Prostate gland (tissue), 2 donors: ENCODE measurements at regions not wholly inside any gene's neighbourhood (a gene's known extent, or its start where the extent isn't known, plus 50 kb on each side); places are given as distances from the start of the nearest gene placed in this dataset.

ENCODE experiments used
- DNase-seq: peaks from one replicate; pipeline ENCODE4 v3.0.0-alpha.2; 2019; ENCODE audit warnings: low spot score
- H3K27ac ChIP-seq, 2 donors: fragments of 200-600 bp; sonication (generic); 2 replicates each; pipeline ENCODE4 v1.5.1; 2017 to 2019
- H3K27me3 ChIP-seq: fragments of 200-600 bp; sonication (generic); replicated peaks from 2 replicates; pipeline ENCODE4 v1.5.1; 2019; ENCODE audit not compliant: insufficient read depth
- H3K36me3 ChIP-seq, 2 donors: fragments of 200-600 bp; sonication (generic); 1 replicate in 1 of 2; 2 replicates in 1 of 2; pipeline versions ENCODE4 v1.5.1 to v1.8.1; 2017 to 2019
- H3K4me1 ChIP-seq: fragments of 200-600 bp; sonication (generic); replicated peaks from 2 replicates; pipeline ENCODE4 v1.5.1; 2019
- H3K4me3 ChIP-seq, 2 donors: fragments of 200-600 bp; sonication (generic); 2 replicates each; pipeline ENCODE4 v1.5.1; 2017 to 2019
- H3K9me3 ChIP-seq: fragments of 200-600 bp; sonication (generic); 2 replicates; pipeline ENCODE4 v1.5.1; 2017
- CTCF ChIP-seq, 4 experiments: fragments of 200-600 bp in 2 of 4; fragments of 450-650 bp in 2 of 4; sonication (generic) in 2 of 4; IDR thresholded peaks; 1 replicate in 3 of 4; 2 replicates in 1 of 4; pipeline ENCODE4 v1.5.1; 2016 to 2019; ENCODE audit warnings: antibody characterized with exemption in 4 of 4, mild to moderate bottlenecking in 2 of 4, moderate library complexity in 2 of 4
- POLR2A ChIP-seq: fragments of 450-650 bp; IDR thresholded peaks from one replicate; pipeline ENCODE4 v1.6.1; 2016; ENCODE audit warnings: antibody characterized with exemption, mild to moderate bottlenecking
- POLR2AphosphoS5 ChIP-seq: sonication (generic); formaldehyde crosslinking; IDR thresholded peaks from one replicate; pipeline ENCODE4 v1.6.1; 2017; ENCODE audit warnings: antibody characterized with exemption
- WGBS: methylation state at CpG from one replicate; pipeline ENCODE4 v1.1.5; 2018; 5-methylcytosine and 5-hydroxymethylcytosine counted together
- intact Hi-C: fragments of 100-400 bp; cut with DNase I; formaldehyde crosslinking; loops from one replicate; pipeline ENCODE4 v1.14.2; 2022

DNA sequence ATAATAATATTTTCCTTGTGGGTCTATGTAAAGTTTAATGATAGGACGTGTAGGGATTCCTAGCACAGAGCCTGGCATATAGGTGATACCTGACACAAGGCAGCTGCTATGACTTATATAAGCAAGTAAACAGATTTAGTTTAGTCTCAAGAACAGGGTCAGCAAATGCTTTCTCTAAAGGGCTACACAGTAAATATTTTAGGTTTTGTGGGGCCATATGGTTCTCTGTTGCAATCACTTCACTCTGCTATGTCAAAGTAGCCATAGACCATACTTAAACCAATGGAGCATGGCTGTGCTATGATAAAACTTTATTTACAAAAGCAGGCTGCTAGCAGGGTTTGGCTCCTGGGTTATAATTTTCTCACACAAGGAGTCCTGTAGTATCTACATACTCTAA is 204.8 kb upstream of the KLF4 start:
- no peaks in the 10 kb centered on the region for H3K4me1 ChIP-seq
- H3K9me3 ChIP-seq: no peaks in the 10 kb centered on the region
- intact Hi-C loops: no loop called here
- no peaks in the 10 kb centered on the region for H3K27me3 ChIP-seq
- no peak for DNase-seq
- no peak overlapping the region for H3K27ac ChIP-seq
- H3K36me3 ChIP-seq: no peaks in the 10 kb centered on the region
- WGBS: 91% methylated on average over 1 of the region's 1 CpG
- no peak overlapping the region for H3K4me3 ChIP-seq
- TF ChIP-seq CTCF (IDR thresholded peaks at IDR 0.05): no peak
- no peak for TF ChIP-seq POLR2AphosphoS5
- TF ChIP-seq POLR2A: no peak

DNA sequence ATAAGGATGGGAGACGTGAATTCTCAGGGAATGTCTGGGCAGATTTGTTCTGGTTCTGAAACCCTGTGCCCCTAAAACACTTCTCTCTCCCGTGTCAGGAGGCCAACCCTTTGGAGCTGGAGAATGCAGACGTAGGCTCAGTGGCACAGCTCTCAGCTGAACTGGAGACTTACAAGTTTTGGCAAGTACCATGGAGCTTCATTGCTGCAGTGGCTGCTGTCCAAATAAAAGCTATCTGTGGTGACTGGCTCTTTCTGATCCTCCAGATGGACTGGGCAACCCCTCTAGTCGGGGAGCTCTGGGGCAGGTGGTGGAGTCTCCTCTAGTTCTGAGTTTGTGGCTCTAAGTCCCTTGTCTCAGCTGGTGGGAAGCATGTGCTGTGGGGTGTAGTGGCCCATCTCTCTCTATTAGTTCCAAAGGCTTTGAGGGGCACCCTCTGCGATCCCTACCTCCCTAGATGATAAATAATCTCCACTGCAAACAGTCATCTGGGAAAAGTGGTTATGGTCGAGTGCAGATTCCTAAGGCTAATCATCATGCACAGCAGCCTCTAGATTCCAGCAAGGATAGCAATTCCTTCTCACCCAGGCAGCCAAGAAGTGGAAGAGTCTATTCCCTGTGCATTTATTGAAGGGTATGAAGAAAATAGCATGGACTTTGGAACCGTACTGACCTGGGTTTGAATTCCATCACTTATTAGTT is 204.2 kb upstream of the KLF4 start:
- no peak for DNase-seq
- WGBS: 59% methylated on average over 7 of the region's 7 CpGs
- Histone ChIP-seq H3K4me3 (no peak overlapping the region), H3K27ac (no peak overlapping the region), H3K9me3 (no peaks in the 10 kb centered on the region), H3K27me3 (no peaks in the 10 kb centered on the region), H3K36me3 (no peaks in the 10 kb centered on the region), H3K4me1 (no peaks in the 10 kb centered on the region)
- intact Hi-C loops: no loop called here
- TF ChIP-seq CTCF (IDR thresholded peaks at IDR 0.05) (no peak), POLR2AphosphoS5 (no peak), POLR2A (no peak)

DNA sequence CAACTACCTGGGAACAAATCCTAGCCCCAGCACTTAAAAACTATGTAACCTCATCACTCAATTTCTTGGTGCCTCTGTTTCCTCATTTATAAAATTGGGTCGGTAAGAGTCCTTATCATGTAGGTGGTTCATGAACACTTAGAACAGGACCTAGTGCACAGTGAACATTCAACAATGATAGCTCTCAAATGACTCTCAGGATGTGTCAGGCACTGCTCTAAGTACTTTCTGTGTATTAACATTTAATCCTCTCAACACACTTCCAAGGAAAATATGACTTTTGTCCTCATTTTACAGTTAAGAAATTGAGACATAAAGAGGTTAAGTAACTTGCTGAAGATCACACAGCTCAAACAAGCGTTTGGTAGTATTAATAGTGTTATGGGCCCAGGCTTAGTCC is 202.1 kb upstream of the KLF4 start:
- Histone ChIP-seq H3K27ac (no peak overlapping the region), H3K4me1 (no peaks in the 10 kb centered on the region), H3K9me3 (no peaks in the 10 kb centered on the region), H3K4me3 (no peak overlapping the region), H3K27me3 (no peaks in the 10 kb centered on the region), H3K36me3 (no peaks in the 10 kb centered on the region)
- intact Hi-C loops: no loop called here
- no peak for DNase-seq
- 68% methylated on average over 2 of the region's 2 CpGs for WGBS
- TF ChIP-seq POLR2A: no peak
- no peak for TF ChIP-seq CTCF (IDR thresholded peaks at IDR 0.05)
- TF ChIP-seq POLR2AphosphoS5: no peak

- intact Hi-C loops: no loop called here
- H3K36me3 ChIP-seq: no peaks in the 10 kb centered on the region
- WGBS: 65% methylated on average over 5 of the region's 5 CpGs
- H3K27me3 ChIP-seq: no peaks in the 10 kb centered on the region
- no peak for DNase-seq
- H3K4me1 ChIP-seq: no peaks in the 10 kb centered on the region
- no peak overlapping the region for H3K27ac ChIP-seq
- no peak for TF ChIP-seq CTCF (IDR thresholded peaks at IDR 0.05)
- TF ChIP-seq POLR2AphosphoS5: no peak
- no peak for TF ChIP-seq POLR2A
- H3K4me3 ChIP-seq: no peak overlapping the region
- H3K9me3 ChIP-seq: no peaks in the 10 kb centered on the region
Measured at GRCh38 chr9:107690021-107690420, 200.5 kb upstream of the KLF4 start.

DNA sequence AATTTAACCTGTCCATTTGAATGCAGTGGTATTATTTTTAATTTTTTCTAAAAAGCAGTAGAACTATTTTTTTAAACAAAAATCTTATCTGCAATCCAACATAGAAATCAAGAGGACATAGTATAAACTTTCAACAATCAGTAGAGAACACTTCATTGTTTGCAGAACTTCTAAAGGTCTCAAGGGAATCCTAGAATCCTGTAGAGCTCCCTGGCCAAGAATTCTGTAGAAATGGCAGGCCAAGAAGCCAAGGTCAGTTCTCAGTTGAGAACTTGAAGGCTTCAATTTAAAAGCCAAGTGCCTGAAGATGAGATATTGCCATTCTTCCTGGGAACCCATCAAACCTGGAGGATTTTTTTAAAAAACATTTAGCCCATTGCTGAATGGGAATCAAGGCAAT is 199.2 kb upstream of the KLF4 start:
- no peak for TF ChIP-seq POLR2AphosphoS5
- no peak for TF ChIP-seq POLR2A
- TF ChIP-seq CTCF (IDR thresholded peaks at IDR 0.05): no peak
- DNase-seq: no peak

More for the DNA sequence above, 199.2 kb upstream of the KLF4 start:
- Histone ChIP-seq H3K36me3 (no peaks in the 10 kb centered on the region), H3K9me3 (no peaks in the 10 kb centered on the region), H3K4me3 (no peak overlapping the region), H3K4me1 (no peaks in the 10 kb centered on the region), H3K27ac (no peak overlapping the region), H3K27me3 (no peaks in the 10 kb centered on the region)
- intact Hi-C loops: no loop called here
